ENCODE measurements at regions not wholly inside any gene's neighbourhood (a gene's known extent, or its start where the extent isn't known, plus 50 kb on each side); places are given as distances from the start of the nearest gene placed in this dataset.

DNA sequence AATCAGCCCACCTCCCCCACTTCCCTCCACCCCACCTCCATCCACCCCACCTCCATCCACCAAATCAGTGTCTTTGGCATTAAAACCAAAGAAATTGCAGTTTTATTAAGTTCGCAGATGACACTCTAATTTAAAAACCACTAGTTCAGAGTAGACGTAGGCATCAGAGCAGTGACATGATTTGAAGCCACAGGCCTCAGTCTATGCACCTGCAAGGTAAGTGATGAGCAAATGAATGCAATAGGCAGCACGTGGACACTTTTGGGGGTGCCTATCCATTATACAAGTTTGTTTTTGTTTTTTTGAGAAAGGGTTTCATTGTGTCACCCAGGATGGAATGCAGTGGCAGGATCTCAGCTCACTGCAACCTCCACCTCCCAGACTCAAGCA, 88.0 kb upstream of the TRIM2 start:
- Histone ChIP-seq H3K27ac (ENCODE audit: low read depth in 1 of 2, low read length in 2 of 2) (no peak overlapping the region), H3K36me3 (ENCODE audit: control insufficient read depth in 4 of 4, insufficient read depth in 3 of 4, low read depth in 1 of 4, low read length in 3 of 4) (no peaks in the 10 kb centered on the region), H3K9ac (ENCODE audit: low read depth in 1 of 2, low read length in 2 of 2) (no peak overlapping the region), H3K4me3 (ENCODE audit: low read depth in 1 of 3, low read length in 3 of 3) (no peak overlapping the region), H3K9me3 (ENCODE audit: control insufficient read depth in 4 of 4, low read length in 3 of 4) (no peaks in the 10 kb centered on the region), H3K27me3 (ENCODE audit: control insufficient read depth in 4 of 4, insufficient read depth in 4 of 4, low read length in 3 of 4) (no peaks in the 10 kb centered on the region), H3K4me1 (ENCODE audit: control insufficient read depth in 4 of 4, insufficient read depth in 4 of 4, low read length in 3 of 4) (no peaks in the 10 kb centered on the region)
- TF ChIP-seq, protein P1, sequence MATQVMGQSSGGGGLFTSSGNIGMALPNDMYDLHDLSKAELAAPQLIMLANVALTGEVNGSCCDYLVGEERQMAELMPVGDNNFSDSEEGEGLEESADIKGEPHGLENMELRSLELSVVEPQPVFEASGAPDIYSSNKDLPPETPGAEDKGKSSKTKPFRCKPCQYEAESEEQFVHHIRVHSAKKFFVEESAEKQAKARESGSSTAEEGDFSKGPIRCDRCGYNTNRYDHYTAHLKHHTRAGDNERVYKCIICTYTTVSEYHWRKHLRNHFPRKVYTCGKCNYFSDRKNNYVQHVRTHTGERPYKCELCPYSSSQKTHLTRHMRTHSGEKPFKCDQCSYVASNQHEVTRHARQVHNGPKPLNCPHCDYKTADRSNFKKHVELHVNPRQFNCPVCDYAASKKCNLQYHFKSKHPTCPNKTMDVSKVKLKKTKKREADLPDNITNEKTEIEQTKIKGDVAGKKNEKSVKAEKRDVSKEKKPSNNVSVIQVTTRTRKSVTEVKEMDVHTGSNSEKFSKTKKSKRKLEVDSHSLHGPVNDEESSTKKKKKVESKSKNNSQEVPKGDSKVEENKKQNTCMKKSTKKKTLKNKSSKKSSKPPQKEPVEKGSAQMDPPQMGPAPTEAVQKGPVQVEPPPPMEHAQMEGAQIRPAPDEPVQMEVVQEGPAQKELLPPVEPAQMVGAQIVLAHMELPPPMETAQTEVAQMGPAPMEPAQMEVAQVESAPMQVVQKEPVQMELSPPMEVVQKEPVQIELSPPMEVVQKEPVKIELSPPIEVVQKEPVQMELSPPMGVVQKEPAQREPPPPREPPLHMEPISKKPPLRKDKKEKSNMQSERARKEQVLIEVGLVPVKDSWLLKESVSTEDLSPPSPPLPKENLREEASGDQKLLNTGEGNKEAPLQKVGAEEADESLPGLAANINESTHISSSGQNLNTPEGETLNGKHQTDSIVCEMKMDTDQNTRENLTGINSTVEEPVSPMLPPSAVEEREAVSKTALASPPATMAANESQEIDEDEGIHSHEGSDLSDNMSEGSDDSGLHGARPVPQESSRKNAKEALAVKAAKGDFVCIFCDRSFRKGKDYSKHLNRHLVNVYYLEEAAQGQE (IDR thresholded peaks at IDR 0.05), result no peak
- TF ChIP-seq JUND (IDR thresholded peaks at IDR 0.05) (no peak), EGR1 (IDR thresholded peaks at IDR 0.05; ENCODE audit: low read depth in 2 of 2) (no peak), NR2F2 (IDR thresholded peaks at IDR 0.05) (no peak), FOXA2 (IDR thresholded peaks at IDR 0.05) (no peak), YY1 (IDR thresholded peaks at IDR 0.05) (no peak)
- WGBS, result 72% methylated on average over 3 of the region's 3 CpGs
- DNase-seq (ENCODE audit: low spot score), result no peak

DNA sequence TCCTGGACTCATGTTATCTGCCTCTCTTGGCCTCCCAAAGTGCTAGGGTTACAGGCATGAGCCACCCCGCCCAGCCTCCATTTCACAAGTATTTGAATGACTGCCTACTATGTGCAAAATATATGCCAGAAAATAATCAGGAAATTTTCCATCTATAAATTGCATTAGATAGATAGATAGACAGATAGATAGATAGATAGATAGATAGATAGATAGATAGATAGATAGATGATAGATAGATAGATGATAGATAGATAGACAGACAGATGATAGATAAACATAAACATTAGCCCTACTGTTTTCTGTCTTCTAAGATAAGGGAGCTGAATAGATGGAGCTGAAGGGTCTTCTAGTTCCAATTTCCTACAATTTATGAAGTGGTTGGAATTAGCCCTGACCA, 87.4 kb upstream of the TRIM2 start:
- Histone ChIP-seq H3K27me3 (ENCODE audit: control insufficient read depth in 4 of 4, insufficient read depth in 4 of 4, low read length in 3 of 4) (no peaks in the 10 kb centered on the region), H3K4me3 (ENCODE audit: low read depth in 1 of 3, low read length in 3 of 3) (no peak overlapping the region), H3K27ac (ENCODE audit: low read depth in 1 of 2, low read length in 2 of 2) (no peak overlapping the region), H3K9me3 (ENCODE audit: control insufficient read depth in 4 of 4, low read length in 3 of 4) (no peaks in the 10 kb centered on the region), H3K36me3 (ENCODE audit: control insufficient read depth in 4 of 4, insufficient read depth in 3 of 4, low read depth in 1 of 4, low read length in 3 of 4) (no peaks in the 10 kb centered on the region), H3K9ac (ENCODE audit: low read depth in 1 of 2, low read length in 2 of 2) (no peak overlapping the region), H3K4me1 (ENCODE audit: control insufficient read depth in 4 of 4, insufficient read depth in 4 of 4, low read length in 3 of 4) (no peaks in the 10 kb centered on the region)
- TF ChIP-seq EGR1 (IDR thresholded peaks at IDR 0.05; ENCODE audit: low read depth in 2 of 2), result no peak
- TF ChIP-seq, protein P2, sequence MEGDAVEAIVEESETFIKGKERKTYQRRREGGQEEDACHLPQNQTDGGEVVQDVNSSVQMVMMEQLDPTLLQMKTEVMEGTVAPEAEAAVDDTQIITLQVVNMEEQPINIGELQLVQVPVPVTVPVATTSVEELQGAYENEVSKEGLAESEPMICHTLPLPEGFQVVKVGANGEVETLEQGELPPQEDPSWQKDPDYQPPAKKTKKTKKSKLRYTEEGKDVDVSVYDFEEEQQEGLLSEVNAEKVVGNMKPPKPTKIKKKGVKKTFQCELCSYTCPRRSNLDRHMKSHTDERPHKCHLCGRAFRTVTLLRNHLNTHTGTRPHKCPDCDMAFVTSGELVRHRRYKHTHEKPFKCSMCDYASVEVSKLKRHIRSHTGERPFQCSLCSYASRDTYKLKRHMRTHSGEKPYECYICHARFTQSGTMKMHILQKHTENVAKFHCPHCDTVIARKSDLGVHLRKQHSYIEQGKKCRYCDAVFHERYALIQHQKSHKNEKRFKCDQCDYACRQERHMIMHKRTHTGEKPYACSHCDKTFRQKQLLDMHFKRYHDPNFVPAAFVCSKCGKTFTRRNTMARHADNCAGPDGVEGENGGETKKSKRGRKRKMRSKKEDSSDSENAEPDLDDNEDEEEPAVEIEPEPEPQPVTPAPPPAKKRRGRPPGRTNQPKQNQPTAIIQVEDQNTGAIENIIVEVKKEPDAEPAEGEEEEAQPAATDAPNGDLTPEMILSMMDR (IDR thresholded peaks at IDR 0.05; ENCODE audit: low read depth, low read length, missing input control), result no peak
- no peak for DNase-seq (ENCODE audit: low spot score)
- WGBS, result 81% methylated on average over 1 of the region's 1 CpG

DNA sequence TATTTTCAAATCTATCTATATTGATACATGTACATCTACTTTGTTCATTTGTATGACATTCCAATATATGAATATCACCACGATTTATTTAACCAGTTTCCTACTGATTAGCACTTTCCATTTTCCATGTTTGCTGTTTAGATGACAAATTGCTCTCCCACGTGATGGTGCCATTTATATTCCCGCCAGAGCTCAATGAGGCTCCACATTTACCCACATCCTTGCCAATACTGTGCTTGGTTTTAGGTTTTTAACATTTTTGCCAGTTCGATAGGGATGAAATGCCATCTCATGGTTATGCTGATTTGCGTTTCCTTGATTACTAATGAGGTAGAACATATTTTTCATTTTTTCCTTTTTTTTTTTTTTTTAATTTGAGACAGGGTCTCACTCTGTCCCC, 86.7 kb upstream of the TRIM2 start:
- H3K36me3 ChIP-seq (ENCODE audit: control insufficient read depth in 4 of 4, insufficient read depth in 3 of 4, low read depth in 1 of 4, low read length in 3 of 4), result no peaks in the 10 kb centered on the region
- H3K9ac ChIP-seq (ENCODE audit: low read depth in 1 of 2, low read length in 2 of 2), result no peak overlapping the region
- H3K27ac ChIP-seq (ENCODE audit: low read depth in 1 of 2, low read length in 2 of 2), result no peak overlapping the region
- 86% methylated on average over 5 of the region's 5 CpGs for WGBS
- H3K27me3 ChIP-seq (ENCODE audit: control insufficient read depth in 4 of 4, insufficient read depth in 4 of 4, low read length in 3 of 4), result no peaks in the 10 kb centered on the region
- no peak for DNase-seq (ENCODE audit: low spot score)
- H3K4me1 ChIP-seq (ENCODE audit: control insufficient read depth in 4 of 4, insufficient read depth in 4 of 4, low read length in 3 of 4), result no peaks in the 10 kb centered on the region
- no peak overlapping the region for H3K4me3 ChIP-seq (ENCODE audit: low read depth in 1 of 3, low read length in 3 of 3)
- H3K9me3 ChIP-seq (ENCODE audit: control insufficient read depth in 4 of 4, low read length in 3 of 4), result no peaks in the 10 kb centered on the region
- no peak for TF ChIP-seq FOXA1 (IDR thresholded peaks at IDR 0.05)
- TF ChIP-seq RAD21 (IDR thresholded peaks at IDR 0.05), result no peak
- no peak for TF ChIP-seq RXRA (IDR thresholded peaks at IDR 0.05)
- TF ChIP-seq, protein P3, sequence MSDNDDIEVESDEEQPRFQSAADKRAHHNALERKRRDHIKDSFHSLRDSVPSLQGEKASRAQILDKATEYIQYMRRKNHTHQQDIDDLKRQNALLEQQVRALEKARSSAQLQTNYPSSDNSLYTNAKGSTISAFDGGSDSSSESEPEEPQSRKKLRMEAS (IDR thresholded peaks at IDR 0.05), result no peak
- no peak for TF ChIP-seq HNF4A (conservative IDR thresholded peaks at IDR 0.05)
- TF ChIP-seq, protein P2 (IDR thresholded peaks at IDR 0.05; ENCODE audit: low read depth, low read length, missing input control), result no peak
- TF ChIP-seq SP1 (IDR thresholded peaks at IDR 0.05), result no peak
- TF ChIP-seq EGR1 (IDR thresholded peaks at IDR 0.05; ENCODE audit: low read depth in 2 of 2), result no peak
- no peak for TF ChIP-seq HNF4G (IDR thresholded peaks at IDR 0.05)
